HG02981 (cell line): ENCODE measurements at regions not wholly inside any gene's neighbourhood (a gene's known extent, or its start where the extent isn't known, plus 50 kb on each side); places are given as distances from the start of the nearest gene placed in this dataset.

Experiments used
- ATAC-seq: cut with Tn5 transposase; IDR thresholded peaks from one replicate; pipeline ENCODE4 v1.9.1; 2021; ENCODE audit warnings: mild to moderate bottlenecking, moderate library complexity; ENCODE audit not compliant: unreplicated experiment

- no peak for ATAC-seq
These were observed 77.7 kb upstream of the JUN start for GRCh38 chr1:58861506-58861905.

- ATAC-seq = no peak
These were observed 79.0 kb upstream of the JUN start for GRCh38 chr1:58862728-58863385.

DNA sequence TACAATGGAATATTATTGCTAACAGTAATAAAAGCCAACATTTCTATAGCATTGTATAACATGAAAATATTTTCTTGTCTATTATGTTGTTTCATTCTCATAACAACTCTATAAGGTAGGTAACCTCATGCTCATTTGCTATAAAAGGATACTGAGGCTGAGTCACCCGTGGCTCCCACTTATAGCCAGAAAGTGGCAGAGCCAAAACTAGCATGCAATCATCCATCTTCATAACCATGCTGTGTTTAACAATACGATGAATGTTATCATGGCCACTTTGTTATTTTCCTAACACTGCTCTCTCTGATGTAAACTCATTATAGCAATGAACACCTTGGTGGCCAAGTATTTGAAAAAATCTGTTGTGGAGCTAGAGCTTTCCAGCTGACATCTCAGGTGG, 80.8 kb upstream of the JUN start:
- ATAC-seq = no peak

DNA sequence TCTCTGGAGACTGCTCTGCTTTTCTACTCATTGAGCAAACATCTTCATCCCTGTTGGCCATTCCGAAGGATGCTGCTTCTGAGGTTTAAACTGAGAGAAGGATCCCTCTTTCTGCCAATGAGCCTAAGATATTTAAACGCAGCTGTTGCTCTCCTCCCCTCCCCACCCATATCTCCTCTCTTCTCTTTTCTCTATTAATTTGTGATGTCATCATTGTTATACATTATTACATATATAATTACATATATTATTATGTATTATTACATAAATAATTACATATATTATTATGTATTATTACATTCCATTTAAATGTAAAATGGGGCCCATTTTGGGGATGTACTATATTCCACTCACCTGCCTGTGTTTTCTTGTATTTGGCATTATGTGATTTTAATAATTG, 82.7 kb upstream of the JUN start:
- ATAC-seq = no peak

GRCh38 chr1:58869638-58870297, 85.9 kb upstream of the JUN start:
- no peak for ATAC-seq

GRCh38 chr1:58870298-58870676, 86.4 kb upstream of the JUN start:
- ATAC-seq = no peak

GRCh38 chr1:58874342-58874741, 90.5 kb upstream of the JUN start:
- no peak for ATAC-seq

DNA sequence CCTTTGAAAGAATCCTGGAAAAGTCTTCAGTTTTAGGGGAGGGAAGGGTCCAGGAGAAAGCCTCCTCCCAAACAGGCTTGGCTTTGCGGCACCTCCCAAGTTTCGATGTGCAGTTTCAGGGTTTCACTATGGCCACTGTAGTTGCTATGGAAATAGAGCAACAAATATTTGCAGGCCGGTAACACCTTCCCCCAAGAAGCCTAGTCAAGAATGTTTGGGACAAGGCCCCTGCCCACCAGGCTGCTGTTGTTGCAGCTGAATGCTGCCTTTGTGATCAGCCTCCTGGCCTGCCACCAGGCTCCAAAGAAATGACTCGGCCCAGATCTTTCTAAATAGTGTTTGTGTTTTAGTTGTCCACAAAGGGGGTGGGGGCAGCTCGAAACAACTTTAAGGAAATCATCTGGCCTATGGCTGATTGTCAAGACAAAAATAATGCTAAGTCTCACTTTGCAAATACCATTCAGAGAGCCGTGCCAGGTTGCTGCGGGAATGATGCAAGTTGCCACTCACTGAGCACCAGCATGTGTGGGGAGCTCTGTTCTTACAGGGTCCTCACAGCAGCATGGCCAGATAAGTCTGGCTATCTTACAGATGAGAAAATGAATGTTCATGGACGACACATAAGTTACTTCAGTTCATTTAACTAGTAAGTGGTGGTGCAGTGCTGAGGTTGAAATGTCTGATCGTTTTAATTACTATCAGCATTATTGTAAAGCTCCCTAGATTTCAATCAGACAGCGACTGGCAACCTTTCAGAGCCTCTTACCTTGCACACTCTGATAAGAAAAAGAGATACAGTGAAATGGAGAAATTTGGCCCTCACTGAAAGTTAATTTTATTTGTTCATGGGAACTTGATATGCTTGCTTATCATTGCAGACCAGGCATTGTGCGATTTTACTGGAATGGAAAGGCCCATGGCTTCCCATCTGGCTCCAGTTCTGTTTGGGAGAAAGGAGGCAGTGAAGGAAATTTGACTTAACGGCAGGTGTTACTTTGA, 91.2 kb upstream of the JUN start:
- no peak for ATAC-seq

DNA sequence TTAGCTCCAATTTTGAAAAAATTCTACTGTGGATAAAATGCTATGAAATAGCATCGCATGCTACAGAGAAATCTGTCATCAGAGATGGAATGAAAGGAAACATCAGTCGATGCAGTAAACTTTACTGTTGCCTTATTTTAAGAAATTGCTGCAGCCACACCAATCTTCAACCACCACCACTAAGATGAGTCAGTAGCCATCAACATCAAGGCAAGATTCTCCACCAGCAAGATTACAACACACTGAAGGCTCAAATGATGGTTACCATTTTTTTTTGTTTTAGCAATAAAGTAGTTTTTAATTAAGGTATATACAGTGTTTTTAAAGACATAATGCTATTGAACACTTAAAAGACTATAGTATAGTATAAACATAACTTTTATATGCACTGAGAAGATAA, 95.6 kb upstream of the JUN start:
- no peak for ATAC-seq

DNA sequence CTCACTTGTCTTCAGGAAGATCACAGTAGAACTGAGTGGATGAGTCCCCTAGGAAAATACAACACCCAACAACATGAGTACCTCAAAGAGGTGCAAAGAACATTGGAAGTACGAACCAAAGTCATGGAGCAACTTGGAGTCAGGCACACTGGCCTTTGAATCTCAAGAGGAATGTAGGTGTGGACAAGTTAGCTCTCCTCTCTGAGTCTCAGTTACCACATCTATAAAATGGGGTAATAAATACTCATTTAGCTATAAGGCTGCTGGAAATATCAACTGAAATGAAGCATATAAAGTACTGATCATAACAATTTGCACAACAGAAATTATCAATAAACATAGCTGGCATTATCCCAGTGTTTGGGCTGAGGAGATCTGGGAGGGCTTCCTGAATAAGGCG, 96.7 kb upstream of the JUN start:
- no peak for ATAC-seq

- ATAC-seq = no peak
These were observed 97.7 kb upstream of the JUN start for GRCh38 chr1:58881471-58881994.

- ATAC-seq = no peak
These were observed 98.6 kb upstream of the JUN start for GRCh38 chr1:58882322-58882948.

DNA sequence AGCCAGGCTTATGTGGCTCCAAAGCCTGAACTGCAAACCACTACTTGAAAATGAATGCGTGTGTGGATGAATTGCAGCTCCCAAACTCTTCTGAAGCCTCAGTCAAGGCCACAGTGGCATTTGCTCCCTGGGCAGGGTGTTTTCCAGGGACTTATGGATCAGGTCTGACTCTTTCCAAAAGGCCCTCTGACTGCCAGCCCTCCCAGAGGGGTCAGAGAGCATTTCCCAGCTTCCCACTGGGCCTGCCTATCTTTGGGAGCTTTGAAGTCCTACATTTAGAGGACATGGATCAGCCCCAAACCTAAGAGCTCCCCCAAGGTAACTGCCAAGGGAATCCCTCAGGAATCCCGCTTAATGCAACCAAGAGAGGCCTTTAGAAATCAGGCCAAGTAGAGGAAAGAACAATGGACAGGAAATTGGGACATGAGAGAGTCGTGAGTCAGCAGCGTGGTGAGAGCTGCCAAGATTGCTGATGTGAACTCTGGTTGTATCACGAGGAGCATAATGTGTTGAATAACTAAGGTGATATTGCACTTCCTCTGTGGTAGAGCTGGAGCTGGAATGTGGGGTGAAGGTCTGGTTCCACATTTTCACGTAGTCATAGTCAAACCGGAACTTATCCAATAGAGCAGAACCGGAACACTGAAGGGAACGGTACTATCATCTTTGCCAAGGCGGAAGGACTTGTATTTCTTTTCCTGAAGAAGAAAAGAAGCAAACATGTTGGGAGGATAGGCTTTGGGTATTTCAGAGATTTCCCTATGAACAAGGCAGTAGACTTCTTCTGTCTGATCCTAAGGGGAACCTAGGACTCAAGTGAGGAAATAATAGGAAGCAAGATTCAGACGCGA, 99.4 kb upstream of the JUN start:
- no peak for ATAC-seq

GRCh38 chr1:58883888-58884482, 100.1 kb upstream of the JUN start:
- ATAC-seq = peak; percentile 63

DNA sequence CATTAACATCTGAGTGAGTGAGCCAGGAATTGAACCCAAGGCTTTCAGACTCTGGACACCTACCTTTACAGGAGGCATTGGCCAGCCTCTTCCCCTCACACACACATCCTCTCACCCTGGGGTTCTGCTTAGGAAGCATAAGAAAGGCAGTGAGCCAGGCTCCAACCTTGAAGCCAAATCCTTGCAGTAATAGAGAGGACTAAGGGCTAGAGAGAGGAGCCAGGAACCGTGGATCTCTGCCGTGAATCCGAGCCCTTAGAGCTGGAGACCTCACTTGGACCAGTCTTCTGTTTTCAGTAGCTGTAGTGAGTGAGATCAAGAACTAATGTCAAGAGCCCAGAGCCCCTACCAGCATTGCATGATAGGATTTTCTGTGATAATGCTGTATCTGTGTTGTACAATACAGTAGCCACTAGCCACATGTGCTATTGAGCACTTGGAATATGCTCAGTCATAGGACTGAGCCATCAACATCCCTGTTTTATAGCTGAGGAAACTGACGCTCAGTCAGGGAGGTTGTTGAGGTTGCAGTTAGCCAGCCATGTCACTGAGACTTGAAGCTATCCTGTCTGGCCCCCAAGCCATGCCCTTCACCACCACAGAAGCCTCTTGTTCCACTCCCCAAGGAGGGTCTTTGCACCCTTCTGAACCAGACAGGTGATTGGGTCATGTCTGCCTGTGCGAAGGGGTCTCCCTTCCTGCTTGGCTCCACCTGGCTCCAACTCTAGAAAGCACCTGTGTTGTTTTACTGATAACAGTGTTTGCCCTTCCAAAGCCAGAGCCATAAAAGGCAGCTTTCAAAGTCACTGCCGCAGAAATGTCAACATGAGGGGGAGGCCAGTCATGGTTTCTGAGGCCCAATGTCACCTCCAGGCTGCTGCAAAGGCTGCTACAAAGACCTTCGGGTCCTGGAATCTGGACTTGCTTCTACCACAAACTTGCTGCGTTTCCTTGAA, 101.1 kb upstream of the JUN start:
- ATAC-seq = no peak

GRCh38 chr1:58885998-58886397, 102.2 kb upstream of the JUN start:
- ATAC-seq = no peak

- ATAC-seq = no peak
These were observed 102.8 kb upstream of the JUN start for GRCh38 chr1:58886611-58887010.

DNA sequence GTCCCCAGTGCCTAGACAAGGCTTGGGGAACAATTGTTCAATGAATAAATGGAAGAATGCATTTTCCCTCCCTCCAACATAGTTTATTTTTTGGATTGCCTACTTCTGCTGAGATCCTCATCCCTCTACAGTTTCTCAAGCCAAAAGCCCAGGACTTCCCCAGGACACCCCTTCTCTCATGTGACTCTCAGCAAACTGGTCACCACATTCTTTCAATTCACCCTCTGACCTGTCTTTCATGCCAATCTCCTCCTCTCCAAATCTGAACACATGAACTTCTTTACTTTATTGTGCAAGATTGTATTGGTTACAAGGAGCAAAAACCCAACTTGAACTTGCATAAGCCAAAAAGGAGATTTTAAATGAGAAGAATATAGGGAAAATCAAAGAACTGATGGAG, 103.2 kb upstream of the JUN start:
- no peak for ATAC-seq

GRCh38 chr1:58888833-58889232, 105.0 kb upstream of the JUN start:
- no peak for ATAC-seq
